ENCODE measurements at regions not wholly inside any gene's neighbourhood (a gene's known extent, or its start where the extent isn't known, plus 50 kb on each side); places are given as distances from the start of the nearest gene placed in this dataset.

DNA sequence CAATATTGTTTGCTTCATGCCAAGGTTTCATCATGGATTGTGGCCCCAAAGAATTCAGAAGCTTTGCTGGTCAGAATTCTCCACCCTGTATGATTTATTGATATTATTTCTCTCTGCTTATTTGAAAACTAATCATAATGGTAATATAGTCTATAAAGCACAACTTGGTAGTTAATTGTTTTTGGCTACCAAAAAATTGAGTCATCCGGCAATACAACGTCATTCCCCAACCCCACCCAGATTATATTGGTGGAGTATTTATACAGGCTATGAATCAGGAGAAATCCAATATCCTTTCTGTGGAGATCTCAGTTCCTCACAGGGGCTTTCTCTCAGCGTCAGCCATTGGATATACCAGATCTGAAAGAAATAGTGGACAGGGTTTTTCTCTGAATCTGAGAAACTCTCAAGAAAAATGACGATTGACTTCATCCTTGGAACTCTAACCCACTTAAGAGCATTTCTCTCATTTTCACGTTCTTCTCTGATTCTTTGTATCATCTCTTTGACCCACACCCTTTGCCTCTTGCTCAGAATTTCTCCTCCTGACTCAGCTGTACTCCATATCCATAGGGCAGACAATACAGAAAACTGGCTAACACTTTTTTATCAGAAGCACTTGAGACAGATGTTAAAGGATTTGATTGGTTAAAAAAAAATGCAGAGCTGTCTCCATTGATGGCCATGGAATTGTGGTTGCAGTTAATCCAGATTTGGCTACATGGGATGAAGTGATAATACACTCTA, 1055.8 kb upstream of the CADM2 start:
- no peak for DNase-seq

DNA sequence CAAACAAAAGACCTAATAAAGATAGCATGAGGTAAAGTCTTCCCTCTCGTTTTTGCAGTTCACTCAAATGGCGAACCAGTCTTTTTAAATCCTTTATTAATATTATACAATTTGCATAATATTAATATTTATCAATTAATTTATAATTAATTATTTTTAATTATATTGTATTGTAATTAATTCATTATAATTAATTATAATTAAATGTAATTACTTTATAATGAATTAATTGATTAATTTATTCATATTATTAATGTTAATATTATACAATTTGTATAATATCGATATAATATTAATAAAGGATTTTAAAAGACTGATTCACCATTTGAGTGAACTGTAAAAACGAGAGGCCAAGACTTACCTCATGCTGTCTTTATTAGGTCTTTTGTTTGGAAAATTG, 1045.4 kb upstream of the CADM2 start:
- no peak for DNase-seq

DNA sequence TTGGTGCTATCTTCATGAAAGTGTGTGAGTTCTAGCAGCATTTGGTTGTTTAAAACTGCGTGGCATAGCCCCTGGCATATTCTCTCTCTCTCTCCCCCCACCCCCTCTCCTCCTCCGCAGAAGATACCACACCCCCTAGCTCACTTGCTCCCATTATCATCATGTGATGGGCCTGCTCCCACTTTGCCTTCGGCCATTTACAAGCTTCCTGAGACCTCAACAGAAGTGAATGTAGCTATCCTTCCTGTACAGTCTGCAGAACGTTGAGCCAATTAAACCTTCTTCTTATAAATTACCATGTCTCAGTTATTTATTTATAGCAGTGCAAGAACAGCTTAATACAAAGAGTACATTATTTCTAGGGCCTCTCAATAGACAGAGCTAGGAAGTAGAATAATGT, 1032.5 kb upstream of the CADM2 start:
- no peak for DNase-seq

DNA sequence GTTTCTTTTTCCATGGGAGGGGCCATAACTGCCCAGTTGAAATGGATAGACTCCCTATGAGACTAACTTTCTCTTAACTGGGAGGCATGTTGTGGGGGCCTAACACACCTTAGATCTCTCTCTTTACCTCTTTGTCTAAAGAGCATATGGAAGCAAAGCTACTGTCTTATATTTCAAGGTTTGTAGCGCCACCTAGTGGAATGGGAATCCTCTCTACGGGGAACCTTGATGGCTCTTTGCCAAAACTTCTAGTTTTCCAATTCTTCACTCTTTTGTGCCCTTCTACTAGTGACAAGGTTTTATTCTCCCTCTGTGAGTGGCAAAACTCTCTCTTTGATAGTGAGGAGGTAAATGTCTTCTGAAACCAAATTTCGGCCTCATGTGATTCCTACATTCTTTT, 1030.4 kb upstream of the CADM2 start:
- DNase-seq = peak; percentile 4

DNA sequence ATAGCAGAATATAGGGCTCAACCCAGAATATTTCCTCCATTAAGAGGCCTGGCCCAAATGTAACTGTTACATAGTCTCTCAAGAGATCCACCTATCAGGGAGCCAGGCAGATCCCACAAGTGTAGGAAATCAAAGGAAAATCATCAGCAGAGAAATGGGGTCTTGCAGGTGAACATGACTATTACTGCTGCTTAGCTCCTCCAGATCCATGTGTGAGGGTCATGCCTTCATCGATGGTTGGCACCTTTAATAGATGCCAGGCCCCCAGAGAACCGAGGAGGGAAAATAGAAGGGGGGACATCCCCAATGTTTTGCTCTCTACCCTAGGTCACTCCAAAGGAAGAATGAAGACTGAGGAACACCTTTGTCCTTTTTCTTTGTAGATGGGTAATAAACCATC, 1029.9 kb upstream of the CADM2 start:
- DNase-seq = no peak

DNA sequence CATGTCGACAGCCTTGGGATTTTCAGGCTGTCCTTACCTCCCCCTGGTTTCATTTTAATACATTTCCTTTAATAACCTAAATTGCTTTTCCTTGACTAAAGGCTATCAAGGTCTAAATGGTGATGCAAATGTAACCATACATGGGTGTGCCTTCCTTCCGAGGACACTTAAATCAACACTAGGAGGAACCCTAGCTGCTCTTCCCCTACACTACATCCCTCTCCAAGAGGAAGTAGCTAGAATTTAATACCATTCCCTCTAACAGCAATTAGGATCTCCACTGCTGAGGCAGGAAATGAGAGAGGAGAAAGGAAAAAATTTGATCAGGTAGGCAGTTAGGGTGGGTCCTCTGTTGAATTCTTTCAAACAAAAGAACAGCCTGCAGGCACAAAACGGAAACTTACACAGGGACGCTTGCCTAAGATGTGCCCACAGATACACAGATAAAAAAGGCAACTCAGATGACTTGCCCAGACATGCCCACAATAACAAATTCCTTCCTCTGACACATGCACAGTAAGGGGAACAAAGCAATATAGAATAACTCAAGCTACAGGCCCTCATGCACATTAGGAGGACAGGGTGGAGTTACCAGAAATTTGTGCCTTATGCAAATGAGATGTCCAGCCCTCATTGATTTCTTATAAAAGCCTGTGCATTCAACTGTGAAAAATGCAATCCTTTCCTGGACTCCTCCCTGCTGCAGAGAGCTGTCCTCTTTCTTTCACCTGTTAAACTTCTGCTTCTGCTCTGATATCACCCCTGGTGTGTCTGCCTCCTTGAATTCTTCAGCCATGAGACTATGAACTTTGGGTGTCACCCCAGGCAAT, 1024.4 kb upstream of the CADM2 start:
- no peak for DNase-seq

DNA sequence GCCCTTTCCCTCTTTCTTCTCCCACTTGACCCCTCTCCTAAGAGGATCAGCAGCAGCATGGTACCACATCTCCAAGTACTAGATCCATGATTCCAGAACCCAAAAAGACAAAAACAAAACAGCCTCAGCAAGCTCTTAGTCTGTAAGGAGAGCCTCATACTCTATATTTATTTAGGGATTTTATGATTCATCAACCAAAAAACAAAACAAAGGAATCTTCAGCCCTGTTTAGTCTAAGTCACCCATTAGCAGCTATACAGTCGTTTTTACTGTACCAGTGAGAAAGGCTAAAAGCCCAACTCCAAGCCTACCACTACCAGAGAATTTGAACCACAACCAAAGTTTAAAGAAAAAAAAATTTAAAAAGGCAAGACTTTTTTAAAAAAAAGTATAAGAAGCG, 1020.3 kb upstream of the CADM2 start:
- no peak for DNase-seq

DNA sequence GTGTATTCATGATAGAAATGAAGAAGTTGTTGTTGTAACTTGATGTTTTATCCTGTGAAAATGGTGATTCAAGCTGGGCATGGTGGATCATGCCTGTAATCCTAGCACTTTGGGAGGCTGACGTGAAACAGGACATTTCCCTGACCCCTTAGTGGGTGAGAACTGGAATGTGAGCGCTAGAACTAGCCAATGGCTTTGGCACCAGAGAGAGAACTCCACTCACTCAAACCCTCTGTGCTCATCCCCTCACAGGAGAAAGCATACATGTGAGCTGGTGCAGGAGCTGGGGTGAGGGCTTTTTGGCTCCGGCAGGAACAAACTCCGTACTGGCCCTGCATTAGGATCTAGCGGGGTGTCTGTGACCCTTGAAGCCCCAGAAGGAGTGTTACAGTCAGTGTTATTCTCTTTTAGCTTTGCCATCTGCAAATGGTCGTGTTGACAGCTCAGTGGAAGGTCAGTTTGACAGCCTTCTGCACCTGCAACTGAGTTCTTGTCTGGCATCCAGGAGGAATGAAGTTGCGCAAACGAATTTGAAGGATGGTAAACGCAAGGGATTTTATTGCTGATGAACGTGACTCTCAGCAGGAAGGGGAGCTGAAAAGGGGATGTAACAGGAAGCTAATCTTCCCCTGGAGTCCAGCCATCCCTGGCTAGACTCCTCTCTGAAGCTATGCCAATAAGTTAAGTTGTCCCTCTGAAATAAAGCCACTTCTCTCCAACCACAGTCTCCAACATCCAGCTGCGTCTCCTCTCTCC, 1016.6 kb upstream of the CADM2 start:
- no peak for DNase-seq

DNA sequence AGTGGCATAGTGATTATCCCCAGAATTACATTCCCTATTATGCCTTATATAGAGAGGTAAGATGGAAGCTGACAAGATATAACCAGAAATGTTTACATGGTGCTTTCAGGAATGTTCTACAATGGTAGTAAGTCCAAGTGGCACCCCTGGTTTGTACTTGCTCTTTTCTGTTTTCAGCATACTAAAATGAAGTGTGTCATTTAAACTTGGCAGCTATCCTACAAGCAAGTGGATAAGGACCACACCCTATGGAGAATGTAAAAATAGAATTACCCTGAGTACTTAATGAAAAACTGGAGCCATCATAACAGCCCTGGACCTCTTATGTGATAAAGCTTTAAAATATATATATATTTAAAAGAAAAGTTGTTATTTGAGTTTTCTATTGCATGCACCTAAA, 1012.7 kb upstream of the CADM2 start:
- DNase-seq = no peak

DNA sequence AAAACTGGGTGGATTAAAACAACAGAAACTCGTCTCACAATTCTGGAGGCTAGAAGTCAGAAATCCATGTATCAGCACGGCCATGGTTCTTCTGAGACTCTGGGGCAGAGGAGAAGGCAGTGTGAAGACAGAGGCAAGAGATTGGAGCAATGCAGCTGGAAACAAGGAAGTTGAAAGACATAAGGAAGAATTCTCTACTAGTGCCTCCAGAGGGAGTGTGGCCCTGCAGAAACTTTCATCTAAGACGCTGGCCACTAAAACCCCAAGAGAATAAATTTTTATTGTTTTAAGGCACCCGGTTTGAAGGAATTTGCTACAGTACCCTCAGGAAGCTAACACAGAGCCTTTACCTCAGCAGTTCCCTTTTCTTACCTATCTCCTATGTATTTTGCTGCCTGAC, 1012.2 kb upstream of the CADM2 start:
- DNase-seq = no peak

DNA sequence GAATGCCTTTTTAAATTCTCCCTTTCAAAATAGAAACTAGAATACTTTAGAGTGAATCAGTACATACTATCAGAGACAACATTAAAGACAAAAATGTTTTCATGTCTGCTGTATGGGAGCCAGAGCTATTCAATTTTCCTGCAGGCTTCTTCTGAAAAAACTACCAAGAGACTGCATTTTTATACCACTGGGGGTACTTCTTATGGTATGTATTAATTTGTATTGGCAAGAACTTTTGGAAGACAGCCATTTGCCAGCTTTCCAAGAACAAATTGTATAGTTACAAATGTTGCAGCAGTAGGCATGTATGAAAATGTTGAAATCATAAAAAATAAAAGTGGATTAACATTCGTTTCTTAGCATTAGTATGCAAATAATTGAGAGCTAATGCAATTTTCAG, 1010.0 kb upstream of the CADM2 start:
- no peak for DNase-seq

DNA sequence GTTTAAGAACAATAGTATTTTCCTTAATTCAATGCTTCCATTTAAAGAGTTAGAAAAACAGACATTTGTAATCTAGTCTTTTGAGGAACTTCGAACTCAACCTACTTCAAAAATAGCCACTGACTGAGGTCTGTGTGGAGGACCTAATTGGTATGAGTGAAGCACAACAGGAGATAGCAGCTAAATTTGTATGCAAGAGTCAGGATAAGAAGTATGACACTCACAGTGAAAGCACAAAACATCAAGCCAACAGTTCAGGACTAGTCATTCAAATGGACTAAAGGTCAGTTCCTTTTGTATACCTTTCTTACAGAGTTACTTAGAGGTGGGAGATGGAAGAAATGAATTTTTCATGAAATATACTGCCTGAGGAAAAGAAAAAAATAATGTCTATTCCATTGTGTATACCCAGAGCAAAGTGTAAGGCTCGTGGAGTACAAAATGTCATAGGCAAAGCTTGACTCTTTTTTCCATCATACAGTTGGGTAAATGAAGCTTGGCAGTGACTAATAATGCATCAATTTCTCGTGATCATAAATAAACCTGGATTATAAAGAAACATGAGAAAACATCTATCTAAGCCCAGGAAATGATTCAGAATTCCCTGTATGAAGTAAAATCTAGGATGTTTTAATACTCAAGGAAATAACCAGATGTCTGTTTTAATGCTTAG, 1005.2 kb upstream of the CADM2 start:
- no peak for DNase-seq

DNA sequence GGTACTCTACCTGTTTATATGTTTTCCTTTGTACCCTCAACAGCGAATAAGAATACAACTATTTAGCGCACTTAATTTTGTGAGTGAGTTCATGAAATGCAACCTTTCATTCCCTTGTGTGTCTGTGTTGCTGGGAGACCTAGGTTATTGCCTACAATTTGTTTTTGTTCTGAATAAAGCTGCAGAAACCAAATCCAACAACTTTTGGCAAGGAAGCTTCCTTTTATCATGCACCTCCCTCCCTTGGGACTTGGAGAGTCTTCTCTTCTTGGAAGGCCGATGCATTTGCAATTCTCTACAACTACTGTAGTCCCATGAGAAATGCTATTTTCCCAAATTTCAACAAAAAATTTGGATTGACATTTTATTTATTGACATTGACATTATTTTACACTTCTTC, 1002.4 kb upstream of the CADM2 start:
- DNase-seq = no peak

DNA sequence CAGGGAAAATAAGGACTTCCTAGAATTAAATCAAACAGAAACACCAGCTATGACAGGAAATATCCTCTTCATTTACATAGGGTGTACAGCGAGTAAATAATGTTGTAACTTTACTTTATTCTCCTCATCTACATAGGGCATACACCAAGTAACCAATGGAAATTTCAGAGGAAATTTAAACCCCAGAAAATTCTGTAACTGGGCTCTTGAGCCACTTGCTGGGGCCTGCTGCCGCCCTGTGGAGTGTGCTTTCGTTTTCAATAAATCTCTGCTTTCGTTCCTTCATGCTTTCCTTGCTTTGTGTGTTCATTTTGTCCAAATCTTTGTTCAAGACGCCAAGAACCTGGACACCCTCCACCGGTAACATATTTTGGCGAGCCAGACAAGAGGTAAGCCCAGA, 990.4 kb upstream of the CADM2 start:
- DNase-seq = no peak

DNA sequence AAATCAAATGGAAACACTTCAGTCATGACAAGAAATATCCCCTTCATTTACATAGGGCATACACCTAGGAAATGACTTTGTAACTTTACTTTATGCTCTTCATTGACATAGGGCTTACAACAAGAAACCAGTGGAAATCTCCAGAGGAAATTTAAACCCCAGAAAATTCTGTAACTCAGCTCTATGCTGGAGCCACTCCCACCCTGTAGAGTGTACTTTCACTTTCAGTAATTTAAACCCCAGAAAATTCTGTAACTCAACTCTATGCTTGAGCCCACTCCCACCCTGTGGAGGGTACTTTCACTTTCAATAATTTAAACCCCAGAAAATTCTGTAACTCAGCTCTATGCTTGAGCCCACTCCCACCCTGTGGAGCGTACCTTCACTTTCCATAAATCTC, 987.1 kb upstream of the CADM2 start:
- DNase-seq = no peak

DNA sequence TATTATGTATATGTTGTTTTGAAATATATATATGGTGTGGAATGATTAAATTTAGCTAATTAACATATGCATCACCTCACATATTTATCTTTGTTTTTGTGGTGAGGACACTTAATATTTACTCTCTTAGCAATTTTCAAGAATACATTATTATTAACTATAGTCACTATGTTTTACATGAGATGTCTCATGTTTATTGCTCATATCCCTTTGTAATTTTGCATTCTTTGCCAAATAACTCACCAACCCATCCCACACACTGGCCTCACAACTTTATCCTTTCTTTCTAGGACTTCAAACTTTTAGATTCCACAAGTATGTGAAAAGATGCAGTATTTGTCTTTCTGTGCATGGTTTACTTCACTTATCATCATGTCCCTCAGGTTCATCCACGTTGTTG, 950.2 kb upstream of the CADM2 start:
- no peak for DNase-seq

DNA sequence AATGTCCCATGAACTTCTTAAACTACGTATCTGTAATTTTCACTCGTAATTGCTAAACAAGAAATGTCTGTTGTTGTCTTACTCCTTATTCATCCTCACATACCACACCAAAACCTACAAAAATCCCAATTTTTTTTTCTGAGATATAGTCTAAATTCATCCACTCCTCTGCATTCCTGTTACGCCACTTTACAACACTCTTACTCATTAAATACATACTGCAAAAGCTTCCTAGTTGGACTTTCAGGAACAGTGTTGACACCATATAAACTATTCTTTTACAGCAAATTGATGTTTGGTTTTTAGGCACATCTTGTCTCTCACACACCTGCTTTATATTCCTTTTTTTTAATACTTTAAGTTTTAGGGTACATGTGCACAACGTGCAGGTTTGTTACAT, 934.9 kb upstream of the CADM2 start:
- DNase-seq = no peak

DNA sequence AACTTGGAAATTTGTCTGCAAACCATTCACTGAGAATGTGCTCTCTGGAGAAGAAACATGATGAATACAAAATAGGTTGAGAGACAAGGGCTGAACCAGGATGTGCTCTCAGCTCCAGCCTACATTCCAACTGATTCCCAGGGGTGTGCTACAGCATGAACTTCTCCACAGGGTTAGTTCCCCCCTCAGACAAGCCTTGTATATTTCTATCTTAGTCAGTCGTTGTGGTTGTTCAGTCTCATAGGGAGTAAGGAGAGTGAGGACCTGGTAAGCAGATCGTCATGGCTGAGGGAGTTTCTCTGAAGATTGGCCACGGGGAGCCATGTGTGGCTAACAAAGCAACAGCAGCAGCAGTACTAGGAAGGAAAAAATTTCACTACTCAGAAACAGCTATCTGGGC, 919.7 kb upstream of the CADM2 start:
- no peak for DNase-seq

DNA sequence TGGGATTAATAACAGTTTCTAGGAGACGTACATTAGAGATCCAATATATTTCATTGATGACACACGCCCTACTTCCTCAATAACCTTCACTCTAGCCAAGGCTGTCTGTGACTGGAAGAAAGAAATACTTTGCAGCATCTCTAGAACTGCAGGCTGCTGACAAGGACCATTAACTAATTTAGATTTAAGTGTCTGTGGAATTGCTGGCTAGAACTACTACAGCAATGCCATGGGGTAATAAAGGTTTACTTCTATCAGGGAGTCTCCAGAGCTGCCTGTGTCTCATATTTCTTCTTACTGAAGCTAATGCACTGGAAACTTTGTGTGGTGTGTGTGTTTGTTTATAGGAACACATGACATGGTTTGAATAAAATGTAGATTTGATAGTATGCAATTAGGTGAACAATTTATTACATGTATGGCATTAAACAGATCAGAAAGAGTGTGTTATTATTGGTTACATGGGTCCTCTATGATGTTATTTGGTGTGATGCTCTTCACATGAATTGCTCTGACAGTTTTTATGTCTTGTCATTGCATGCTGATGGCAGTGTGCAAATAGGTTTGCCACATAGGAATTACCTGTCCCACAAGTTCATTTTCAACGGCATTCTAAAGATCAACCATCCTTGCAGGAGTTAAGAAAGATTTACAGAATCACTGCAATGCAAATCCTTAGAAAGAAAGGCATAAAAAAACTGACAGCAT, 916.2 kb upstream of the CADM2 start:
- no peak for DNase-seq

DNA sequence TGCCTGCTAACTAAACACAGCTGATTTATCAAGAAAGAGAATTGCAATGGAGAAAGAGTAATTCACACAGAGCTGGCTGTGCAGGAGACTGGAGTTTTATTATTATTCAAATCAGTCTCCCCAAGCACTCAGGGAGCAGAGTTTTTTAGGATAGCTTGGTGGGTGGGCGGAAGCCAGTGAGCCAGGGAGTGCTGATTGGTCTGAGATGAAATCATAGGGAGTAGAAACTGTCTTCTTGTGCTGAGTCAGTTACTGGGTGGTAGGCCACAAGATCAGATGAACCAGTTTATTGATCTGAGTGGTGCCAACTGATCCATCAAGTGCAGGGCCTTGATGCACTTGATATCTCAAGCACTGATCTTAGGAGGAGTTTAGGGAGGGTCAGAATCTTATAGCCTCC, 891.9 kb upstream of the CADM2 start:
- no peak for DNase-seq

DNA sequence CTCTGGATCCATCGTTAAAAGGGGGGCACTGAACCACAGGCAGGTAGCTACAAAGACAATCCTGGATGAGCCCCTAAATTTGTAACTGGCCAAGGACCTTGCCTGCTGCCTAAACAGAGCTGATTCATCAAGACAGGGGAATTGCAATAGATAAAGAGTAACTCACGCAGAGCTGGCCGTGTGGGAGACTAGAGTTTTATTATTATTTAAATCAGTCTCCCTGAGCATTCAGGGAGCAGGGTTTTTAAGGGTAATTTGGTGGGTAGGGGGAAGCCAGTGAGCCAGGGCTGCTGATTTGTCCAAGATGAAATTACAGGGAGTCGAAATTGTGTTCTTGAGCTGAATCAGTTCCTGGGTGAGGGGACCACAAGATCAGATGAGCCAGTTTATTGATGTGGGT, 885.1 kb upstream of the CADM2 start:
- DNase-seq = no peak

DNA sequence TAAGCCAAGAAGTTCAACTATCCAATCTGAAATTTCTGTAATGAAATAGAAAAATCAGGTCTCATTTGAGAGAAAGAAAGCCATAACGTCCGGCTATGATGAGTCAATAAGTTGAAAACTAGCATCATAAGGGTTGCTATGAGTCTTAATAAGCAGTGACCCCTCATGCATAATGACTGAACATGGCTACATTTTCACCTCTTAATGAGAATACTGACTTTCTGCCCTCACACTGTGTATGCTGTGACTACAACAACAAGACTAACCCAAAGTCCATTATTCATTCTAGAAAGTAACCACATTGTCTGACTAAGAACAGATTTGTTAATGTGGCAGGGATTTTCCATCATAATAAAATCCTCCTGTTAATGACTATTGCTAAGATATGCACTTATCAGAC, 884.0 kb upstream of the CADM2 start:
- no peak for DNase-seq

DNA sequence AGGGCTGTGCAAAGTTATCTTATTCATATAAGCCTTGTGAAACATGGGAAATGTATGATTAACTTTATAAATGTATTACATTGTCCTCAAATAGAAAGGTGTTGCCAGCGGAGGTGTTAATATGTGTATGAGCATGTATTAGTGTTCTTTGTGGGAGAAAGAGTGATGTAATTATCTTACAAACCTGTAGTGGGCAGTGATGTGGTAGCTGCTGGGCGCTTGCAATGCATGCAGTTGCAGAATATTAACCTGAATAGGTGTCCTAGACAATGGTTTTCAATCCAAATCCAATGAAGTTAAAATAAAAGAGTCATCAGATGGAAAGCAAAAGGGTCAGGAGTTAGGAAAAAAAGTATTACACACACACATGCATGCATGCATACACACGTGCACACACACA, 881.3 kb upstream of the CADM2 start:
- DNase-seq = no peak
